ENCODE measurements at regions not wholly inside any gene's neighbourhood (a gene's known extent, or its start where the extent isn't known, plus 50 kb on each side); places are given as distances from the start of the nearest gene placed in this dataset.

DNA sequence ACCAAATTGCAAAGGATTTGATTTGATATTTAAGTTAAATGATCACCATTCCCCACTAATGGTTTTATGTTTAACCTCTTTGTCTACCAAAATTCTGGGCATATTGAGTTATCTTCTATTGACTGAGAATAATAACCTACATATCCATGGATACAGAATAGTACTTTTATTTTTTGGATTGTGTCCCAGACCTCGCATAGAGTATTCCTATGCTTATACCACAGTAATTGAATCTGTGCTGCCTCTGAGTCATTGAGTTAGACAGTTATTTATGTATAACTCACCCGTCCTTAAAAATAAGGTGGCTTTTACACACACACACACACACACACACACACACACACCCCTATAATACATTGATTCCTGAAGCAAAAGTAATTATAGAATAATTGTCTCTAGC is 690.1 kb upstream of the BCHE start:
- Histone ChIP-seq H2AFZ (replicated peaks) (no peak overlapping the region), H3K9me3 (ENCODE audit: low read depth) (no peaks in the 10 kb centered on the region), H3K27ac (no peak overlapping the region), H3K4me3 (no peak overlapping the region), H3K4me1 (no peaks in the 10 kb centered on the region), H3K79me2 (ENCODE audit: low read depth) (no peaks in the 10 kb centered on the region), H4K20me1 (ENCODE audit: low read depth) (no peaks in the 10 kb centered on the region), H3K9ac (no peak overlapping the region), H3K36me3 (no peaks in the 10 kb centered on the region), H3K4me2 (no peak overlapping the region), H3F3A (ENCODE audit: low read depth) (no peaks in the 10 kb centered on the region), H3K27me3 (no peaks in the 10 kb centered on the region)
- Mint-ChIP-seq H3K36me3 (peaks cover under 1% of the 10 kb centered on the region), H3K9me3 (peaks cover 11% of the 10 kb centered on the region), H3K27ac (no peak overlapping the region), H3K4me3 (no peak overlapping the region), H3K27me3 (ENCODE audit: insufficient read depth, low read depth) (no peaks in the 10 kb centered on the region), H3K4me1 (no peaks in the 10 kb centered on the region)
- DNase-seq (ENCODE audit: low spot score): no peak
- TF ChIP-seq EZH2 (IDR thresholded peaks at IDR 0.05) (no peak), EZH2phosphoT487 (IDR thresholded peaks at IDR 0.05) (no peak)
- TF ChIP-seq, protein P1, sequence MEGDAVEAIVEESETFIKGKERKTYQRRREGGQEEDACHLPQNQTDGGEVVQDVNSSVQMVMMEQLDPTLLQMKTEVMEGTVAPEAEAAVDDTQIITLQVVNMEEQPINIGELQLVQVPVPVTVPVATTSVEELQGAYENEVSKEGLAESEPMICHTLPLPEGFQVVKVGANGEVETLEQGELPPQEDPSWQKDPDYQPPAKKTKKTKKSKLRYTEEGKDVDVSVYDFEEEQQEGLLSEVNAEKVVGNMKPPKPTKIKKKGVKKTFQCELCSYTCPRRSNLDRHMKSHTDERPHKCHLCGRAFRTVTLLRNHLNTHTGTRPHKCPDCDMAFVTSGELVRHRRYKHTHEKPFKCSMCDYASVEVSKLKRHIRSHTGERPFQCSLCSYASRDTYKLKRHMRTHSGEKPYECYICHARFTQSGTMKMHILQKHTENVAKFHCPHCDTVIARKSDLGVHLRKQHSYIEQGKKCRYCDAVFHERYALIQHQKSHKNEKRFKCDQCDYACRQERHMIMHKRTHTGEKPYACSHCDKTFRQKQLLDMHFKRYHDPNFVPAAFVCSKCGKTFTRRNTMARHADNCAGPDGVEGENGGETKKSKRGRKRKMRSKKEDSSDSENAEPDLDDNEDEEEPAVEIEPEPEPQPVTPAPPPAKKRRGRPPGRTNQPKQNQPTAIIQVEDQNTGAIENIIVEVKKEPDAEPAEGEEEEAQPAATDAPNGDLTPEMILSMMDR (IDR thresholded peaks at IDR 0.05): no peak

DNA sequence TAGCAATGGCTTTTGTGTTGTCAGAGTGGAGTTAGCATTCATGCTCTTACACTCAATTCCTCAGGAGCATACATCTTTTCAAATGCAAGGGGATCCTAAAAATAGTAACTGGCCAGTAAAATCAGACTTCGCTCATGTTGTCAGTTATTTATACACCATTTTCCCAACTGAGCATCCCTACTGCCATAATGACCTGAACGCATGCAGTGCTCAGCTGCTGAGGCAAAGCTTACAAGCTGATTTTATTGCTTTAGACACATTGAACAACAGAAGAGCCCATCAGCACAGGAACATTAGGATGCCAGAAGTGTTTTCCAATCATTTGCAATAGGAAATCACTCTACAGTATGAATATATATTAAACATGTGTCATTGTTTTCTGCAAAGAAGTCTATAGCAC is 689.7 kb upstream of the BCHE start:
- DNase-seq (ENCODE audit: low spot score): no peak
- H2AFZ ChIP-seq (replicated peaks): no peak overlapping the region
- H4K20me1 ChIP-seq (ENCODE audit: low read depth): no peaks in the 10 kb centered on the region
- no peaks in the 10 kb centered on the region for H3K79me2 ChIP-seq (ENCODE audit: low read depth)
- Mint-ChIP-seq H3K36me3 (no peaks in the 10 kb centered on the region), H3K27me3 (ENCODE audit: insufficient read depth, low read depth) (no peaks in the 10 kb centered on the region), H3K4me1 (peaks cover 3% of the 10 kb centered on the region), H3K4me3 (no peak overlapping the region), H3K9me3 (peaks cover 7% of the 10 kb centered on the region), H3K27ac (no peak overlapping the region)
- no peaks in the 10 kb centered on the region for H3F3A ChIP-seq (ENCODE audit: low read depth)
- no peak overlapping the region for H3K4me3 ChIP-seq
- no peak for TF ChIP-seq EZH2 (IDR thresholded peaks at IDR 0.05)
- TF ChIP-seq EZH2phosphoT487 (IDR thresholded peaks at IDR 0.05): no peak
- TF ChIP-seq, protein P1 (IDR thresholded peaks at IDR 0.05): no peak
- no peak overlapping the region for H3K4me2 ChIP-seq
- H3K27ac ChIP-seq: no peak overlapping the region
- no peaks in the 10 kb centered on the region for H3K4me1 ChIP-seq
- H3K9me3 ChIP-seq (ENCODE audit: low read depth): no peaks in the 10 kb centered on the region
- H3K27me3 ChIP-seq: no peaks in the 10 kb centered on the region
- H3K9ac ChIP-seq: no peak overlapping the region
- H3K36me3 ChIP-seq: no peaks in the 10 kb centered on the region

DNA sequence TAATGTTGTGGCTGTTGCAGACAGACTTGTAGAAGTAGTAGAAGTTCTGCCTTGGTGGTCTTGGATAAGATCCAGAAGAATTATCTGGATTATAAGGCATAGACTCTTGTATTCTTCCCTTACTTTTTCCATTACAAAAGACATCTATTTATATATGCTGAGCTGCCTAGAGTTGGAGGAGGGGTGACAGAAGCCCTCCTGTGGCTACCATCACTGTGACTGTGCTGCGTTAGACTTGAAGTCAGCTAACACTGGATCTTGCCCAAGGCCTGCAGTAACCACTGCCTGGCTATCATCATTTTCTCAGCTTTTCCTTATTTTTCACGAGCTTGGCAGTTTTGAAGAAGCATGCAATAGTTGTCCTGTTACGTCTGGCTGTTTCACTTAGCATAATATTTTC is 684.8 kb upstream of the BCHE start:
- H3K36me3 ChIP-seq: no peaks in the 10 kb centered on the region
- no peak overlapping the region for H3K4me3 Mint-ChIP-seq
- H3K27me3 Mint-ChIP-seq (ENCODE audit: insufficient read depth, low read depth): no peaks in the 10 kb centered on the region
- H3F3A ChIP-seq (ENCODE audit: low read depth): no peaks in the 10 kb centered on the region
- no peaks in the 10 kb centered on the region for H3K4me1 ChIP-seq
- H3K9me3 ChIP-seq (ENCODE audit: low read depth): no peaks in the 10 kb centered on the region
- no peaks in the 10 kb centered on the region for H3K27me3 ChIP-seq
- H3K9ac ChIP-seq: no peak overlapping the region
- H3K79me2 ChIP-seq (ENCODE audit: low read depth): no peaks in the 10 kb centered on the region
- H3K4me2 ChIP-seq: no peak overlapping the region
- H3K36me3 Mint-ChIP-seq: no peaks in the 10 kb centered on the region
- no peak overlapping the region for H2AFZ ChIP-seq (replicated peaks)
- H3K4me1 Mint-ChIP-seq: peaks cover 3% of the 10 kb centered on the region
- H3K27ac ChIP-seq: no peak overlapping the region
- H4K20me1 ChIP-seq (ENCODE audit: low read depth): no peaks in the 10 kb centered on the region
- TF ChIP-seq, protein P1 (IDR thresholded peaks at IDR 0.05): no peak
- TF ChIP-seq EZH2phosphoT487 (IDR thresholded peaks at IDR 0.05) (no peak), EZH2 (IDR thresholded peaks at IDR 0.05) (no peak)
- no peak overlapping the region for H3K27ac Mint-ChIP-seq
- no peaks in the 10 kb centered on the region for H3K9me3 Mint-ChIP-seq
- DNase-seq (ENCODE audit: low spot score): no peak
- H3K4me3 ChIP-seq: no peak overlapping the region

DNA sequence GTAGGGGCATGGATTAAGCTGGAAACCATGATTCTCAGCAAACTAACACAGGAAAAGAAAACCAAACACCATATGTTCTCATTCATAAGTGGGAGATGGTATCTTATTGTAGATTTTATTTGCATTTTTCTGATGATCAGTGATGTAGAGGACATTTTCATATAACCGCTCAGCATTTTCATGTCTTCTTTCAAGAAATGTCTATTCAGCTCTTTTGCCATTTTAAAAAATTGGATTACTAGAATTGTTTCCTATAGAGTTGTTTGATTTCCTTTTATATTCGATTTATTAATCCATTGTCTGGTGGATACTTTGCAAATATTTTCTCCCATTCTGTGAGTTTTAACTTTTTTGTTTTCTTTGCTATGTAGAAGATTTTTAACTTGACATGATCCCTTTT is 682.2 kb upstream of the BCHE start:
- Mint-ChIP-seq H3K4me3 (no peak overlapping the region), H3K27me3 (ENCODE audit: insufficient read depth, low read depth) (no peaks in the 10 kb centered on the region), H3K9me3 (no peaks in the 10 kb centered on the region), H3K4me1 (peaks cover 3% of the 10 kb centered on the region), H3K27ac (no peak overlapping the region), H3K36me3 (no peaks in the 10 kb centered on the region)
- Histone ChIP-seq H3K36me3 (no peaks in the 10 kb centered on the region), H4K20me1 (ENCODE audit: low read depth) (no peaks in the 10 kb centered on the region), H2AFZ (replicated peaks) (no peak overlapping the region), H3K27me3 (no peaks in the 10 kb centered on the region), H3K4me3 (no peak overlapping the region), H3K4me1 (no peaks in the 10 kb centered on the region), H3K9me3 (ENCODE audit: low read depth) (no peaks in the 10 kb centered on the region), H3K79me2 (ENCODE audit: low read depth) (no peaks in the 10 kb centered on the region), H3K9ac (no peak overlapping the region), H3K4me2 (no peak overlapping the region), H3K27ac (no peak overlapping the region), H3F3A (ENCODE audit: low read depth) (no peaks in the 10 kb centered on the region)
- no peak for DNase-seq (ENCODE audit: low spot score)
- TF ChIP-seq, protein P1 (IDR thresholded peaks at IDR 0.05): no peak
- TF ChIP-seq EZH2 (IDR thresholded peaks at IDR 0.05) (no peak), EZH2phosphoT487 (IDR thresholded peaks at IDR 0.05) (no peak)
